HAP-1 (cell line): ENCODE measurements at regions not wholly inside any gene's neighbourhood (a gene's known extent, or its start where the extent isn't known, plus 50 kb on each side); places are given as distances from the start of the nearest gene placed in this dataset.

Experiments used
- DNase-seq, 2 experiments: peaks; one replicate each; pipeline ENCODE4 v3.0.0-alpha.2; 2016 to 2020; ENCODE audit warnings: low spot score in 2 of 2
- H3K27me3 ChIP-seq: fragments of 250-450 bp; sonication (Bioruptor Pico); 2 replicates; pipeline ENCODE4 v1.5.1; 2020; ENCODE audit warnings: low read depth, mild to moderate bottlenecking, moderate library complexity
- H3K36me3 ChIP-seq: fragments of 250-450 bp; sonication (Bioruptor Pico); replicated peaks from 2 replicates; pipeline ENCODE4 v1.5.1; 2020; ENCODE audit warnings: mild to moderate bottlenecking
- H3K4me1 ChIP-seq: fragments of 250-450 bp; sonication (Bioruptor Pico); 2 replicates; pipeline ENCODE4 v1.5.1; 2020; ENCODE audit warnings: mild to moderate bottlenecking
- H3K4me3 ChIP-seq: fragments of 250-450 bp; sonication (Bioruptor Pico); 2 replicates; pipeline ENCODE4 v1.5.1; 2020; ENCODE audit warnings: mild to moderate bottlenecking, moderate library complexity
- H3K9me3 ChIP-seq: fragments of 250-450 bp; sonication (Bioruptor Pico); 2 replicates; pipeline ENCODE4 v1.5.1; 2020; ENCODE audit warnings: mild to moderate bottlenecking, moderate library complexity
- in situ Hi-C: fragments of 300-500 bp; cut with MboI; formaldehyde crosslinking; loops from 3 replicates; pipeline ENCODE4 v1.14.3; 2020; ENCODE audit warnings: low sequenced_read_pairs, inconsistent platforms, mixed read lengths

DNA sequence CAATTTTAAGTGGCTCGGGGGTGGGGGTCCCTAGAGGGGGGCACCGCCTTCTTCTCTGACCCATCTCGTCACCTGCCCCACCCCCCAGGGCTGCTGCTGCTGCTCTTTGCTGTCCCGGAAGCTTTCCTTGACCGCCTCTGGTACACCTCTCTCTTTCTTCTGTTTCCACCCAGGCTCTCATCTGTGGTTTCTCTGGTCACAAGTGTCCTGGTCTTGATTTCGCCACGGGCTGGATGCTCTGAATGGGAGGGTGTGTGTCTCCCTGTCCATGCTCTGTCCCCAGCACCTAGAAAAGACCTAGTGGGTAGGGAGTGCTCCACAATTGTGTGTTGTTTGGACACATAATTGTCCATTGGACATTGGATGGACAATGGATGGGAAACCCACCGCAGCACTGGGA lies 134.7 kb upstream of the CIBAR2 start:
- in situ Hi-C loops, result no loop called here
- no peak for DNase-seq
- Histone ChIP-seq H3K27me3 (no peaks in the 10 kb centered on the region), H3K36me3 (no peaks in the 10 kb centered on the region), H3K4me3 (no peak overlapping the region), H3K4me1 (peaks cover 5% of the 10 kb centered on the region), H3K9me3 (no peaks in the 10 kb centered on the region)

DNA sequence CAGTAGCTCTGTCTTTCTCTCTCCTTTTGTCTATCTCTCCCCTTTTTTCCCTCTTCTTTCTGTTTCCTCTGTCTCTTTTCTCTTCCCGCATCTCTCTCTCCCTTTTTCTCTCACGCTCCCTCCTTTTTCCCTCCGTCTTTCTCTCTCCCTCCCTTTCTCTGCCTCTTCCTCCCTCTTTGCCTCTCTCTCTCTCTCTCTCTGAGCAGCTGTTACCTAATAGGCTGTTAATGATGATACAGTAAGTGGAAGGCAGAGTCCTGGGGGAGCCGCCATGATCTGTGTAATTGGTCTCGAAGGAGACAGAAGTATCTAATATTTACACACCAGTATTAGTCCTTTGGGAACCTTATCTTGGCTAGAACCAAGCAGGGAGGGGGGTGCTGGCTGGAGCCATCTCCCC lies 136.1 kb upstream of the CIBAR2 start:
- H3K36me3 ChIP-seq, result no peaks in the 10 kb centered on the region
- H3K4me1 ChIP-seq, result peaks cover 5% of the 10 kb centered on the region
- no peak overlapping the region for H3K4me3 ChIP-seq
- no peaks in the 10 kb centered on the region for H3K9me3 ChIP-seq
- H3K27me3 ChIP-seq, result no peaks in the 10 kb centered on the region
- no peak for DNase-seq
- in situ Hi-C loops, result no loop called here

DNA sequence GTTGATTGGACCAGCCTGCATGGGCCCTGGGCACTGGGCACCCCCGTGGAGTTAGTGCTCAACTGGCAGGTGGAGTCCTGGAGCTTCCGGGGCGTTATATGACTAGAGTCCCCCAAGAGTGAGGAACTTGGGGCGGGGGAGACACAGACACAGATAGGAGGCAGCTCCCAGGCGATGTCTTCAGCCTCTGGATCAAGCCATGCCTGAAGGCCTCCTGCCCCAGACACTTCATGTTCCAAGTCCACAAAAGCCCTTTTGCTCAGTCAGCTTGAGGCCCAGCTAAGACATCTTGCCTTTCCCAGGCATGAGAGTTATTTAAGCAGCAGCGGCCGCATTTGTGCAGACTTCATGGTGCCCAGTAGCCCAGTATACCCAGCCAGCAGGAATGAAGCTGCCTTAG lies 136.6 kb upstream of the CIBAR2 start:
- Histone ChIP-seq H3K9me3 (no peaks in the 10 kb centered on the region), H3K27me3 (no peaks in the 10 kb centered on the region), H3K4me1 (peaks cover 5% of the 10 kb centered on the region), H3K4me3 (no peak overlapping the region), H3K36me3 (no peaks in the 10 kb centered on the region)
- no peak for DNase-seq
- in situ Hi-C loops, result no loop called here

DNA sequence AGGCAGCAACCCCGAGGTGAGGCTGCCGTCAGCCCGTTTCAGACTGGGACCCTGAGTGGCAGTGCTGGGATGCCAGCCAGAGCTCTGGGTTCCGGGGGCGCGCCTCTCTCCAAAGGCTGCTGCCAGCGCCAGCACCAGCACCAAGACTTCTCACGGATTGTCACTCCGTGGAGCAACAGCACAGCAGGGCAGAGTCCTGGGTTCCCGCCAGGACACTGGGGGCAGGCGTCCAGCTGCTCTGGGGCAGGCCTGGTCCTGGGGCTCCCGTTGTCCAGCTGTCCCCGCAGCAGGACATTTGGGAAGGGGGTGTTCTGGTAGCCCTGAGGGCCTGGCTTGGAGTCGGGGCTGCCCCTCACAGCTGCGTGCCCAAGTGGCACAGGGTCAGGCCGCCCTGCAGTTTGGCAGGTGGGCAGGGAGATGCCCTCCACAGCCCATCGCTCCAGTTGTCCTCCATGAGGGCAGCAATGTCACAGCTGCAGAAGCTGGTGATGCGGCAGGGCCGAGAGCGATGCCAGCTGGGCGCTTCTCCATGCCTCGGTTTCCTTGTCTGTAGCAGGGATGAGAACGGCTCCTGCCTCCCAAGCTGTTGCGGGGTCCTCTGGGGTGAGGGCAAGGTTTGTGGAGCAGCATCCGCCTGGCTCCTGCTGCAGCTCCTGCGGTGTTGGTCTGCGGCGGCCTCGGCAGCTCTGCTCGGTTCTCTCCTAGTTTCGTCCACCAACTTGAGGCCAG lies 137.3 kb upstream of the CIBAR2 start:
- H3K36me3 ChIP-seq, result no peaks in the 10 kb centered on the region
- peaks cover 5% of the 10 kb centered on the region for H3K4me1 ChIP-seq

DNA sequence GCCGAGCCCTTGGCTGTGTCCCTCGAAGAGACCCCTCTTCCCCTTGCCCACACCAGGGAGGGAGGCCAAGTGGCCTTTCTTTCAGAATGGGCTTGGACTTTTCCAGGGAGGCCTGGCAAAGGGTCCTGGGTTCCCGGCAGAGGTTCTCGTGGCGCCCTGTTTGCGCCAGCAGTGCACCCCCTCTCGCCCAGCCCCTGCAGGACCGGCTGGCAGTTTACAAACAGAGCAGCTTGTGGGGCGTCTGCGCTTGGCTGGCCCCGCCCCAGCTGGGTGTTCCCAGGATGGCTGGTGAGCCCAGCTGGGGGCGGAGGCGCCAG lies 137.8 kb upstream of the CIBAR2 start:
- H3K36me3 ChIP-seq, result no peaks in the 10 kb centered on the region

More for the DNA sequence above, 137.3 kb upstream of the CIBAR2 start:
- no peak for DNase-seq
- Histone ChIP-seq H3K27me3 (no peaks in the 10 kb centered on the region), H3K9me3 (no peaks in the 10 kb centered on the region), H3K4me3 (no peak overlapping the region)
- in situ Hi-C loops, result no loop called here

DNA sequence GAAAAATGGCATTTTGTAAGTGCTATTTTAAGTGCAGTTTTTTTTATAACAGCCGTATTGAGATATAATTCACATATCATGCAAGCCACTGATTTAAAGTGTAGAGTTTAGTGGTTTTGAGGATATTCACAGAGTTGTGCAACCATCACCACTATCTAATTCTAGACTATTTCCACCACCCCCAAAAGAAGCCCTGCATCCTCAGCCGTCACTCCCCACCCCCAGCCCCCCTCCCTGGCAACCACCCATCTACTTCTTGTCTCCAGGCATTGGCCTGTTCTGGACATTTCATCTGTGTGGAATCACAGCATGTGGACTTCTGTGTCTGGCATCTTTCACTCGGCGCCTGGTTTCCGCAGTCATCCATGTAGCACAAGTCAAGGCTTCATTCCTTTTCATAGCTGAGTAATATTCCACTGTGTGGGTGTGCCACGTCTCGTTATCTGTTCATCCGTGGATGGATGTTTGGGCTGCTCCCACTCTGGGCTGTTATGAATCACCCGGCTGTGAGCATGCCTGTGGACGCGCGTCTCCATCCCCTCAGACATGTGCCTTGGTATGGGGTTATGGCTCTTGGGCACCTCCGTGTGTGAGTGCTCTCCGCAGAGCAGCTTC lies 138.4 kb upstream of the CIBAR2 start:
- H3K4me1 ChIP-seq, result peaks cover 3% of the 10 kb centered on the region; the same call in 1 of the 2 replicates
- H3K4me3 ChIP-seq, result no peak overlapping the region
- H3K36me3 ChIP-seq, result no peaks in the 10 kb centered on the region
- in situ Hi-C loops, result no loop called here
- no peaks in the 10 kb centered on the region for H3K9me3 ChIP-seq
- no peak for DNase-seq
- H3K27me3 ChIP-seq, result no peaks in the 10 kb centered on the region

More for the DNA sequence above, 137.8 kb upstream of the CIBAR2 start:
- Histone ChIP-seq H3K4me1 (peaks cover 5% of the 10 kb centered on the region), H3K4me3 (no peak overlapping the region), H3K9me3 (no peaks in the 10 kb centered on the region), H3K27me3 (no peaks in the 10 kb centered on the region)
- in situ Hi-C loops, result no loop called here
- no peak for DNase-seq

DNA sequence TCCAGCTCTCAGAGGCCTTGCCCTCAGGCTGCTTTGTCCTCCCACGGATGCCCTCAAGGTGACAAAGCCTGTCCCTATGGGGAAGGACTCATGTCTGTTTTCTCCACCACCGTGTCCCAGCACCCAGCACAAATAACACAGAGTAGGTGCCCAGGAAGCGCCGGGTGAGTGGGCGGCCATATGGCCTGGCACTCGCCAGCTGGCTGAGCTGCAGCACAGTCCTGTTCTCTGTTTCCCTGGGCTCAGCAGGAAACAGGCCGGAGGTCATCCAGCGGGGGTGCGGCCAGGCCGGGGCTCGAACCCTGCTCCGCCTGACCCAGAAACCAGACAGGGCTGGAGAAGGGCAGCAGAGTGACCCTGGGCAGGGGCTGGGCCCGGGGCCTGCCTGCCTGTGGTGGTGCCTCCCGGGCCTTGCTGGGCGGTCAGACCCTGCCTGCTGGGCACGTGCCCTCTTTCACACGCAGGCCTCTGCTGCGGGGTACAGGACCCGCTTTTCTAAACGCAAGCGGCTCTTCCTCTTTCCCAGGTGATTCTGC lies 139.0 kb upstream of the CIBAR2 start:
- no peak overlapping the region for H3K4me3 ChIP-seq
- no peaks in the 10 kb centered on the region for H3K27me3 ChIP-seq
- no peaks in the 10 kb centered on the region for H3K4me1 ChIP-seq
- DNase-seq, result no peak
- H3K36me3 ChIP-seq, result no peaks in the 10 kb centered on the region
- in situ Hi-C loops, result no loop called here
- H3K9me3 ChIP-seq, result no peaks in the 10 kb centered on the region

DNA sequence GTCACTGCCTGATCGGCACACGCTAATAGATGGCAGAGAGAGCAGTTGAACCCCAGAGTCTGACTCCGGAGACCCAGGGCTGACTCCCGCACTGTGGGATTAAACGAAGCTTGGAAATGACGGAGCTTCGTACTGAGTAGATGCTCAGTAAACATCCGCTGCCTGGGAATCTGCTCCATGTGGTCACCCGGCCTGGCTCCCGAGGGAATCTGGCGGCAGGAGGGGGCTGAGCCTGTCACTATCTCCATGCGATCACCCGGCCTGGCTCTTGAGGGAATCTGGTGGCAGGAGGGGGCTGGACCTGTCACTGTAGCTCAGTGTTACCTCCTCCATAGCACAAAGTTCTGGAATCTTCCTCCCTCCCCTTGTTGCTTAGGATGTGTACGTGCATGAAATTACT lies 139.7 kb upstream of the CIBAR2 start:
- H3K27me3 ChIP-seq, result no peaks in the 10 kb centered on the region
- no peaks in the 10 kb centered on the region for H3K4me1 ChIP-seq
- H3K9me3 ChIP-seq, result no peaks in the 10 kb centered on the region
- H3K4me3 ChIP-seq, result no peak overlapping the region
- H3K36me3 ChIP-seq, result no peaks in the 10 kb centered on the region
- in situ Hi-C loops, result no loop called here
- no peak for DNase-seq

DNA sequence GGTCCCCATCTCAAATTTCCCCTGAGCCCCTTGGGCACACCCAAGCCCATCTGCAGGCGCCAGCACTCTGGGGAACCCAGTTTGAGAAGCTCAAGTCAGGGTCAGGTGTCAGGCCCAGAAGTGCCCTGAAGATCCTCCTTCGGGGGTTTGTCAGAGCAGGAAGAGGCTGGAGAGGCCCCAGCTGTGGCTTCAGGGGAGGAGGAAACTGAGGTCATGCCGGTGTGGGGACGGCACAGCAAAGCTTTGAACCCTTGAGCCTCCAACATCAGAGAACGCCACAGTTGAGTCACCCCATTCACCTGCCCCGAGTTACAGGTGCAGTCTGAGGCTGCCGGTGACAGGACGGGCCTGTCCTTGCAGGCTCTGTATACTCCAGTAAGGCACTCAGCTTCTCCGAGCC lies 140.2 kb upstream of the CIBAR2 start:
- no peaks in the 10 kb centered on the region for H3K9me3 ChIP-seq
- DNase-seq, result no peak
- no peaks in the 10 kb centered on the region for H3K4me1 ChIP-seq
- no peaks in the 10 kb centered on the region for H3K36me3 ChIP-seq
- no peak overlapping the region for H3K4me3 ChIP-seq
- in situ Hi-C loops, result no loop called here
- H3K27me3 ChIP-seq, result no peaks in the 10 kb centered on the region

DNA sequence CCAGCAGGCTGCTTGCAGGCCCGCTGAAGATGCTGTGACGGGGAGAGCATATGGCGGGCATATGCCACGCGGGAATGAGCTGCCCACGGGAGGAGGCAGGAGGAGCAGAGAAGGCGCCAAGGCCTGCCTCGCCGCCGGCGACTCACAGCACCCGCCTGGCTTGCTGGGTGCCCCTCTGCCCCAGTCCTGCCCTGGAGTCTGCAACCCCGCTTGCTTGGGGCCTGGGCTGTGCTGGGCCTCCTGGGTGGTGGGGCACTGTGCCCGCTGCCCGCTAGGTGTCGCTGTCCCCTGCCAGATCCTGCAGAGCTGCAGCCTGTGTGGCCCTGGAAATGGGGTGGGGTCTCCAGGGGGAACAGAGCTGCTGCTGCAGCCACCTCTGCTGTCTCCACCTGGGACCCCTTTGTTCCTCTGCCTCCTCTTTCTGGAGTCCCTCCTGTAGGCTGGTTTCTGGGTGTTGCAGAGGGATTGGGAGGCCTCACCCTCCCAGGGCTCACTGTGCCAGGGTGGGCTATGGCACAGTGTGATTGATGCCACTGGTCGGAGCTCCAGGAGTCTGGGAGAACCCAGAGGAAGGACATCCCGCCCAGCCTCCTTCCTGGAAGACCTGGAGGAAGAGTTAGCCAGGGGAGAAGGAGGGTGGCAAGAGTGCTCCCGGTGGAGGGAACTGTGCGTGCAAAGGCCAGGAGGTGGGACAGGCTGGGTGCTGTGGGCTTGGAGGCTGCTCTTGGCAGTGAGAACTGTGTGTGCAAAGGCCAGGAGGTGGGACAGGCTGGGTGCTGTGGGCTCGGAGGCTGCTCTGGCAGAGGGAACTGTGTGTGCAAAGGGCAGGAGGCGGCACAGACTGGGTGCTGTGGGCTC lies 141.0 kb upstream of the CIBAR2 start:
- Histone ChIP-seq H3K4me3 (no peak overlapping the region), H3K9me3 (no peaks in the 10 kb centered on the region), H3K4me1 (no peaks in the 10 kb centered on the region), H3K36me3 (no peaks in the 10 kb centered on the region), H3K27me3 (no peaks in the 10 kb centered on the region)
- in situ Hi-C loops, result no loop called here
- peak in 1 of 2 experiments; percentile 80 for DNase-seq

DNA sequence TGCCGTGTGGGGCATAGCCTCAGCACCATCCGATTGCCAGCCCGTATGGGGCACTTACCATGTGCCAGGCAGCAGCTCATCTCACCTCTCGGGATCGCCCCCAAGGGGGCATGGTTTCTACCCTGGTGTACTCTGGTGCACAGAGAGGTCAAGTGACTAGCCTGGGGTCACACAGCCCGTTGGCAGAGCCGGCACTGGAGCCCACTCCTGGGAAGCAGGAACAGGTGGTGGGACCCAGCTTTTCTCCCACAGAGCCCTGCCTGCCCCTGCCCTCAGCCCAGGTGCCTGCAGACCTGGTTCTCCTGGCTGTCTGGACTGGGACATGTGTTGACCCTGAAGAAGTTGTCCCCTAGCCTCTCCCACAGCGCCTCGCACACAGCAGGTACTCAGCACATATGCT lies 141.8 kb upstream of the CIBAR2 start:
- H3K9me3 ChIP-seq, result no peaks in the 10 kb centered on the region
- no peak overlapping the region for H3K4me3 ChIP-seq
- no peak for DNase-seq

DNA sequence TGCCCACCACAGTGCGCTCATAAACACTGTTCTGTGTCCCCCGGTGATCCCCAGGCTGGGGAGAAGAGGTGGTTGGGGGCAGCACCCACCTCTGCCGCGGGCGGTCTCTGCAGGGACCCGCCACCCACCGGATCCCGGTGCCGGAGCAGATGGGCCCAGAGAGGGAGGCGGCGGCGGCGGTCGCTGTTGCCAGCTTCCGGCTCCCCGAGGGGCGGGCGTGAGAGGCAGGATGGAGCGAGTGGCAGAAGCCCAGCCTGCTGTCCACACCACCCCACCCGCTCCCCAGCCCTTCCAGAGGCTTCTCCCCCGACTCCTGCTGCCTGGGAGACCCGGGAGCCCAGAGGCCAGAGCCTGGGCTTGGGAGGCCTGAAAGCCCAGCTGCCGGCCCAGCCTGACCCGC lies 142.6 kb upstream of the CIBAR2 start:
- Histone ChIP-seq H3K27me3 (no peaks in the 10 kb centered on the region), H3K9me3 (no peaks in the 10 kb centered on the region), H3K4me3 (no peak overlapping the region), H3K4me1 (no peaks in the 10 kb centered on the region), H3K36me3 (no peaks in the 10 kb centered on the region)
- in situ Hi-C loops, result no loop called here
- DNase-seq, result no peak

More for the DNA sequence above, 141.8 kb upstream of the CIBAR2 start:
- Histone ChIP-seq H3K4me1 (no peaks in the 10 kb centered on the region), H3K27me3 (no peaks in the 10 kb centered on the region), H3K36me3 (no peaks in the 10 kb centered on the region)
- in situ Hi-C loops, result no loop called here

DNA sequence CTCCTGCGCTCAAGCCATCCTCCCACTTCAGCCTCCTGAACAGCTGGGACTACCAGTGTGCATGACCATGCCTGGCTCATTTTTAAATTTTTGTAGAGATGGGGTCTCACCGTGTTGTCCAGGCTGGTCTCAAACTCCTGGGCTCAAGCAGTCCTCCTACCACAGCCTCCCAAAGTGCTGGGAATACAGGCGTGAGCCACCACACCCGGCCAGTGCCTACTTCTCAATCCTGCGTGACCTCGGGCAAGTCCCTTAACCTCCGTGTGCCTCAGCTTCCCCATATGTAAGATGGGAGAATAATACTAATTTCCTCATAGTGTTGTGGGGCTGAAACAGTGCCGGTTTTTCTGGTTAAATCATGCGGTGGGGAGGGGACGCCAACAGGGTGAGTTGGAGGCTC lies 143.5 kb upstream of the CIBAR2 start:
- Histone ChIP-seq H3K27me3 (no peaks in the 10 kb centered on the region), H3K36me3 (no peaks in the 10 kb centered on the region), H3K4me1 (no peaks in the 10 kb centered on the region), H3K4me3 (no peak overlapping the region), H3K9me3 (no peaks in the 10 kb centered on the region)
- in situ Hi-C loops, result no loop called here
- no peak for DNase-seq

DNA sequence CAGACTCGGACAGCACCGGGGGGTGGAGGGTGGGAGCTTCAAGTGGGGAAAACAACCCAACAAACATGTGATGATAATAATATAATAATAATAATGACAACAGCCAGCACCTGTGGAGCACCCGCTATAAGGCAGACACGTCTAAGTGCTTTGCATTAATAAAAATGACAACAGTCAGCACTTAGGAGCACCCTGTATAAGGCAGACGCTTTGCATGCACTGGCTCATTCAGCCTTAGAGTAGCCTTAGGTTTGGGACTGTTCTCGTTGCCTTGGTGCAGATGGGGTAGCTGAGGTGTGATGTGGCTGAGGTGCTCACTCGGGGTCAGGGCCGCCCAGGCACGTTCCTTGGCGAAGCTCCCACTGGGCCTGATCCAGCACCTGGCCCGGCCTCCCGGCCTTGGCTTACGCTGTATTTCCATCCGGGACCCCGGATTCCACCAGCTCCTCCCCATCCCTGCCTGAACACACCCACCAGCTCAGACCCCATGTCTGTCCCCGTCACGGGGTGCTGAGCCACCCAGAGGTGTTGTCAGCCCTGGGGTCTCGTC lies 144.0 kb upstream of the CIBAR2 start:
- in situ Hi-C loops, result no loop called here
- no peaks in the 10 kb centered on the region for H3K4me1 ChIP-seq

More for the DNA sequence above, 144.0 kb upstream of the CIBAR2 start:
- H3K27me3 ChIP-seq, result no peaks in the 10 kb centered on the region
- H3K9me3 ChIP-seq, result no peaks in the 10 kb centered on the region
- no peaks in the 10 kb centered on the region for H3K36me3 ChIP-seq
- no peak overlapping the region for H3K4me3 ChIP-seq
- DNase-seq, result no peak
